Upper lobe of left lung (tissue), 6 donors: ENCODE measurements at regions not wholly inside any gene's neighbourhood (a gene's known extent, or its start where the extent isn't known, plus 50 kb on each side); places are given as distances from the start of the nearest gene placed in this dataset.

Source experiments
- ATAC-seq, 2 donors: fragments of 200-7000 bp; cut with Tn5 transposase; one replicate each; pipeline ENCODE4 v1.9.1; 2022; ENCODE audit warnings: mild to moderate bottlenecking in 2 of 2, moderate library complexity in 2 of 2; ENCODE audit not compliant: low FRiP score in 2 of 2
- DNase-seq, 2 donors: peaks; one replicate each; pipeline ENCODE4 v3.0.0-alpha.2; 2019 to 2020
- H3K27ac ChIP-seq, 4 donors: fragments of 200-600 bp; sonication (generic); one replicate each; pipeline ENCODE4 v1.5.1; 2016 to 2019
- H3K27me3 ChIP-seq, 4 donors: fragments of 200-600 bp; sonication (generic); one replicate each; pipeline ENCODE4 v1.5.1; 2017 to 2019
- H3K36me3 ChIP-seq, 4 donors: fragments of 200-600 bp; sonication (generic); one replicate each; pipeline ENCODE4 v1.5.1; 2016 to 2019
- H3K4me1 ChIP-seq, 4 donors: fragments of 200-600 bp; sonication (generic); one replicate each; pipeline ENCODE4 v1.5.1; 2018 to 2019
- H3K4me3 ChIP-seq, 4 donors: fragments of 200-600 bp; sonication (generic); one replicate each; pipeline ENCODE4 v1.5.1; 2017 to 2019; ENCODE audit warnings: mild to moderate bottlenecking in 2 of 4, moderate library complexity in 1 of 4
- H3K9me3 ChIP-seq, 4 donors: fragments of 200-600 bp; sonication (generic); one replicate each; pipeline ENCODE4 v1.5.1; 2018 to 2019
- CTCF ChIP-seq, 6 experiments: fragments of 450-650 bp in 4 of 6; fragments of 200-600 bp in 2 of 6; sonication (generic) in 2 of 6; IDR thresholded peaks; one replicate each; pipeline ENCODE4 v1.5.1; 2016 to 2019; ENCODE audit warnings: antibody characterized with exemption in 6 of 6
- EP300 ChIP-seq, 4 donors: sonication (generic); formaldehyde crosslinking; IDR thresholded peaks; one replicate each; pipeline ENCODE4 v1.5.1; 2017; ENCODE audit warnings: antibody characterized with exemption in 4 of 4, control low read depth in 2 of 4
- POLR2A ChIP-seq, 4 donors: fragments of 450-650 bp; IDR thresholded peaks; one replicate each; pipeline ENCODE4 v1.5.1; 2016 to 2017; ENCODE audit warnings: antibody characterized with exemption in 4 of 4, mild to moderate bottlenecking in 2 of 4
- POLR2AphosphoS5 ChIP-seq, 2 donors: sonication (generic); formaldehyde crosslinking; IDR thresholded peaks; one replicate each; pipeline ENCODE4 v1.5.1; 2017; ENCODE audit warnings: antibody characterized with exemption in 2 of 2
- WGBS, 2 donors: methylation state at CpG; one replicate each; pipeline ENCODE4 v1.1.5; 2017 to 2018; 5-methylcytosine and 5-hydroxymethylcytosine counted together
- donor health status: DM: no; HTN: no; CAD: no; lungs with moderate emphysema.
- donor health status: DM: no; HTN: yes; CAD: no; lungs with severe emphysema.

GRCh38 chr4:164512124-164512523, 241.8 kb upstream of the SMIM31 start:
- DNase-seq (no peak), ATAC-seq (no peak)
- no peak overlapping the region for H3K27ac ChIP-seq
- no peaks in the 10 kb centered on the region for H3K36me3 ChIP-seq
- no peaks in the 10 kb centered on the region for H3K4me1 ChIP-seq
- TF ChIP-seq POLR2A (IDR thresholded peaks at IDR 0.05), result no peak
- TF ChIP-seq CTCF (IDR thresholded peaks at IDR 0.05), result no peak
- TF ChIP-seq POLR2AphosphoS5 (IDR thresholded peaks at IDR 0.05), result no peak
- TF ChIP-seq EP300 (IDR thresholded peaks at IDR 0.05), result no peak
- H3K27me3 ChIP-seq, result no peaks in the 10 kb centered on the region
- WGBS, 2 donors, result 64 to 66% methylated on average over 2 of the region's 2 CpGs
- H3K9me3 ChIP-seq, result no peaks in the 10 kb centered on the region
- H3K4me3 ChIP-seq, result no peak overlapping the region

GRCh38 chr4:164514765-164515164, 239.2 kb upstream of the SMIM31 start:
- TF ChIP-seq EP300 (IDR thresholded peaks at IDR 0.05) (no peak), POLR2A (IDR thresholded peaks at IDR 0.05) (no peak), POLR2AphosphoS5 (IDR thresholded peaks at IDR 0.05) (no peak), CTCF (IDR thresholded peaks at IDR 0.05) (no peak)
- no peak for ATAC-seq
- Histone ChIP-seq H3K4me1 (no peaks in the 10 kb centered on the region), H3K9me3 (no peaks in the 10 kb centered on the region), H3K4me3 (no peak overlapping the region), H3K27ac (no peak overlapping the region), H3K27me3 (no peaks in the 10 kb centered on the region), H3K36me3 (no peaks in the 10 kb centered on the region)
- no peak for DNase-seq

- no peak for TF ChIP-seq EP300 (IDR thresholded peaks at IDR 0.05)
- no peak for TF ChIP-seq CTCF (IDR thresholded peaks at IDR 0.05)
- no peak for TF ChIP-seq POLR2A (IDR thresholded peaks at IDR 0.05)
- TF ChIP-seq POLR2AphosphoS5 (IDR thresholded peaks at IDR 0.05), result no peak
- no peaks in the 10 kb centered on the region for H3K4me1 ChIP-seq
- WGBS, 2 donors, result 53 to 72% methylated on average over 4 of the region's 4 CpGs
Observed at GRCh38 chr4:164524789-164525188, 229.1 kb upstream of the SMIM31 start.

GRCh38 chr4:164526933-164527583, 226.9 kb upstream of the SMIM31 start:
- TF ChIP-seq POLR2A (IDR thresholded peaks at IDR 0.05) (no peak), EP300 (IDR thresholded peaks at IDR 0.05) (no peak), POLR2AphosphoS5 (IDR thresholded peaks at IDR 0.05) (no peak), CTCF (IDR thresholded peaks at IDR 0.05) (no peak)
- Histone ChIP-seq H3K4me3 (no peak overlapping the region), H3K27ac (no peak overlapping the region), H3K9me3 (no peaks in the 10 kb centered on the region), H3K27me3 (no peaks in the 10 kb centered on the region), H3K36me3 (no peaks in the 10 kb centered on the region), H3K4me1 (no peaks in the 10 kb centered on the region)
- DNase-seq, result no peak
- no peak for ATAC-seq
- 64 to 66% methylated on average over 4 of the region's 4 CpGs for WGBS, 2 donors

More at GRCh38 chr4:164524789-164525188, 229.1 kb upstream of the SMIM31 start:
- DNase-seq (no peak), ATAC-seq (no peak)
- Histone ChIP-seq H3K4me3 (no peak overlapping the region), H3K9me3 (no peaks in the 10 kb centered on the region), H3K27ac (no peak overlapping the region), H3K27me3 (no peaks in the 10 kb centered on the region), H3K36me3 (no peaks in the 10 kb centered on the region)

- no peaks in the 10 kb centered on the region for H3K27me3 ChIP-seq
- no peaks in the 10 kb centered on the region for H3K9me3 ChIP-seq
- DNase-seq, result no peak
- H3K4me3 ChIP-seq, result no peak overlapping the region
- no peak for ATAC-seq
- H3K4me1 ChIP-seq, result no peaks in the 10 kb centered on the region
- no peak overlapping the region for H3K27ac ChIP-seq
- H3K36me3 ChIP-seq, result no peaks in the 10 kb centered on the region
- 83 to 85% methylated on average over 2 of the region's 2 CpGs for WGBS, 2 donors
- TF ChIP-seq CTCF (IDR thresholded peaks at IDR 0.05) (no peak), EP300 (IDR thresholded peaks at IDR 0.05) (no peak), POLR2A (IDR thresholded peaks at IDR 0.05) (no peak), POLR2AphosphoS5 (IDR thresholded peaks at IDR 0.05) (no peak)
Observed at GRCh38 chr4:164529058-164529457, 224.9 kb upstream of the SMIM31 start.
